ENCODE measurements at regions not wholly inside any gene's neighbourhood (a gene's known extent, or its start where the extent isn't known, plus 50 kb on each side); places are given as distances from the start of the nearest gene placed in this dataset.

GRCh38 chr10:62647375-62648092 lies 157.0 kb upstream of the ADO start:
- H3K79me2 ChIP-seq (ENCODE audit: control insufficient read depth, insufficient read depth, low read length): no peaks in the 10 kb centered on the region
- no peaks in the 10 kb centered on the region for H3K4me1 ChIP-seq (ENCODE audit: control insufficient read depth, extremely low read depth, insufficient read depth, low read length)
- no peaks in the 10 kb centered on the region for H3K36me3 ChIP-seq (ENCODE audit: control insufficient read depth in 2 of 2, extremely low read depth in 1 of 2, insufficient read depth in 2 of 2, low read length in 2 of 2)
- H3K9ac ChIP-seq (ENCODE audit: control insufficient read depth, extremely low read depth, insufficient read depth, low read length): no peak overlapping the region
- H2AFZ ChIP-seq (ENCODE audit: control insufficient read depth, low read length): no peak overlapping the region
- no peak overlapping the region for H3K4me2 ChIP-seq (ENCODE audit: control insufficient read depth, extremely low read depth, insufficient read depth, low read depth, low read length)
- no peaks in the 10 kb centered on the region for H4K20me1 ChIP-seq (ENCODE audit: control insufficient read depth, extremely low read depth, insufficient read depth, low read length)
- dilution Hi-C loops (cut with MboI; ENCODE audit: extremely low pct_ligation_motif_present, low sequenced_read_pairs): no loop called here
- H3K4me3 ChIP-seq (ENCODE audit: control insufficient read depth in 2 of 3, extremely low read depth in 1 of 3, insufficient read depth in 2 of 3, low read depth in 1 of 3, low read length in 3 of 3): no peak overlapping the region
- no peak overlapping the region for H3K27ac ChIP-seq (ENCODE audit: control insufficient read depth, insufficient read depth, low read length)
- no peak for DNase-seq (ENCODE audit: low read depth, low spot score)
- no peaks in the 10 kb centered on the region for H3K9me1 ChIP-seq (ENCODE audit: control insufficient read depth, extremely low read depth, insufficient read depth, low read length)
- TF ChIP-seq CTCF (optimal IDR thresholded peaks at IDR 0.05 in 1 of 3, IDR thresholded peaks at IDR 0.05 in 1 of 3, conservative IDR thresholded peaks at IDR 0.05 in 1 of 3; ENCODE audit: extremely low read depth in 1 of 3, insufficient read depth in 2 of 3, low read length in 3 of 3) (no peak), EZH2 (IDR thresholded peaks at IDR 0.05; ENCODE audit: low read length) (no peak)
- FAIRE-seq: no peak
- H3K9me3 ChIP-seq (ENCODE audit: control insufficient read depth, low read depth, low read length): no peaks in the 10 kb centered on the region
- no peaks in the 10 kb centered on the region for H3K27me3 ChIP-seq (ENCODE audit: control insufficient read depth, extremely low read depth, insufficient read depth, low read length)

- H3K4me2 ChIP-seq (ENCODE audit: control insufficient read depth, extremely low read depth, insufficient read depth, low read depth, low read length): no peak overlapping the region
- H3K9me3 ChIP-seq (ENCODE audit: control insufficient read depth, low read depth, low read length): no peaks in the 10 kb centered on the region
- H3K9ac ChIP-seq (ENCODE audit: control insufficient read depth, extremely low read depth, insufficient read depth, low read length): no peak overlapping the region
- no peak for TF ChIP-seq CTCF (optimal IDR thresholded peaks at IDR 0.05 in 1 of 3, IDR thresholded peaks at IDR 0.05 in 1 of 3, conservative IDR thresholded peaks at IDR 0.05 in 1 of 3; ENCODE audit: extremely low read depth in 1 of 3, insufficient read depth in 2 of 3, low read length in 3 of 3)
- TF ChIP-seq EZH2 (IDR thresholded peaks at IDR 0.05; ENCODE audit: low read length): no peak
- no peaks in the 10 kb centered on the region for H3K27me3 ChIP-seq (ENCODE audit: control insufficient read depth, extremely low read depth, insufficient read depth, low read length)
- no peaks in the 10 kb centered on the region for H3K4me1 ChIP-seq (ENCODE audit: control insufficient read depth, extremely low read depth, insufficient read depth, low read length)
- H4K20me1 ChIP-seq (ENCODE audit: control insufficient read depth, extremely low read depth, insufficient read depth, low read length): no peaks in the 10 kb centered on the region
- H3K79me2 ChIP-seq (ENCODE audit: control insufficient read depth, insufficient read depth, low read length): no peaks in the 10 kb centered on the region
- H3K27ac ChIP-seq (ENCODE audit: control insufficient read depth, insufficient read depth, low read length): no peak overlapping the region
- H3K9me1 ChIP-seq (ENCODE audit: control insufficient read depth, extremely low read depth, insufficient read depth, low read length): no peaks in the 10 kb centered on the region
- no peak overlapping the region for H2AFZ ChIP-seq (ENCODE audit: control insufficient read depth, low read length)
- no peaks in the 10 kb centered on the region for H3K36me3 ChIP-seq (ENCODE audit: control insufficient read depth in 2 of 2, extremely low read depth in 1 of 2, insufficient read depth in 2 of 2, low read length in 2 of 2)
- H3K4me3 ChIP-seq (ENCODE audit: control insufficient read depth in 2 of 3, extremely low read depth in 1 of 3, insufficient read depth in 2 of 3, low read depth in 1 of 3, low read length in 3 of 3): no peak overlapping the region
- dilution Hi-C loops (cut with MboI; ENCODE audit: extremely low pct_ligation_motif_present, low sequenced_read_pairs): no loop called here
- no peak for DNase-seq (ENCODE audit: low read depth, low spot score)
- no peak for FAIRE-seq
Measured at GRCh38 chr10:62648921-62649320, 155.6 kb upstream of the ADO start.
